ENCODE measurements at regions not wholly inside any gene's neighbourhood (a gene's known extent, or its start where the extent isn't known, plus 50 kb on each side); places are given as distances from the start of the nearest gene placed in this dataset.

DNA sequence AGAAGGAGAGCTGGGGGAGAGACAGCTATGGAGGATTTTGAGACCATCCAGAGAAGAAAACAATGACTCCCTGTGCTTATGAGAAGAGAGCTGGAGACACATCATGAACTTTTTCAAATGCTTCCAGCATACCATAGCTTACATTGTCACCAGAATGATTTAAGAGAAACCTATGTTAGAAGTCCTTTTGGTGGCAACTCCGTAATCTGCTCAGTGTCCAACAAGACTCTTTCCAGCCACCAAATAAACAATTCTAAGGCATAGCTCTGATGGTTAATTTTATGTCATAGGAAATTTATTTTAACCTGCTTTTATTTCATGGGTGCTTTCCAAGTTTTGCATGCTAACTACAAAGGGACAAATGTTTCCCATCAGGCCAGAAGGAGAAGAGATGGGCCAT, 200.3 kb upstream of the MCTP2 start:
- TF ChIP-seq, protein P1, sequence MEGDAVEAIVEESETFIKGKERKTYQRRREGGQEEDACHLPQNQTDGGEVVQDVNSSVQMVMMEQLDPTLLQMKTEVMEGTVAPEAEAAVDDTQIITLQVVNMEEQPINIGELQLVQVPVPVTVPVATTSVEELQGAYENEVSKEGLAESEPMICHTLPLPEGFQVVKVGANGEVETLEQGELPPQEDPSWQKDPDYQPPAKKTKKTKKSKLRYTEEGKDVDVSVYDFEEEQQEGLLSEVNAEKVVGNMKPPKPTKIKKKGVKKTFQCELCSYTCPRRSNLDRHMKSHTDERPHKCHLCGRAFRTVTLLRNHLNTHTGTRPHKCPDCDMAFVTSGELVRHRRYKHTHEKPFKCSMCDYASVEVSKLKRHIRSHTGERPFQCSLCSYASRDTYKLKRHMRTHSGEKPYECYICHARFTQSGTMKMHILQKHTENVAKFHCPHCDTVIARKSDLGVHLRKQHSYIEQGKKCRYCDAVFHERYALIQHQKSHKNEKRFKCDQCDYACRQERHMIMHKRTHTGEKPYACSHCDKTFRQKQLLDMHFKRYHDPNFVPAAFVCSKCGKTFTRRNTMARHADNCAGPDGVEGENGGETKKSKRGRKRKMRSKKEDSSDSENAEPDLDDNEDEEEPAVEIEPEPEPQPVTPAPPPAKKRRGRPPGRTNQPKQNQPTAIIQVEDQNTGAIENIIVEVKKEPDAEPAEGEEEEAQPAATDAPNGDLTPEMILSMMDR (IDR thresholded peaks at IDR 0.05), result no peak
- no peak for TF ChIP-seq POLR2A (IDR thresholded peaks at IDR 0.05)
